Karpas-422 (cell line): ENCODE measurements at regions not wholly inside any gene's neighbourhood (a gene's known extent, or its start where the extent isn't known, plus 50 kb on each side); places are given as distances from the start of the nearest gene placed in this dataset.

Source experiments
- DNase-seq: peaks from one replicate; pipeline ENCODE4 v3.0.0-alpha.2; 2015
- H2AFZ ChIP-seq: fragments of 200-600 bp; sonication (generic); 2 replicates; pipeline ENCODE4 v1.6.1; 2014; ENCODE audit warnings: antibody characterized with exemption, low read length, mixed read lengths
- H3K27ac ChIP-seq: fragments of 200-600 bp; sonication (generic); 2 replicates; pipeline ENCODE4 v1.5.1; 2014; ENCODE audit warnings: mild to moderate bottlenecking, low read length, moderate library complexity
- H3K27me3 ChIP-seq: fragments of 200-600 bp; sonication (generic); 2 replicates; pipeline ENCODE4 v1.6.1; 2014; ENCODE audit warnings: low read length, mixed read lengths
- H3K36me3 ChIP-seq: fragments of 200-600 bp; sonication (generic); 2 replicates; pipeline ENCODE4 v1.6.1; 2014; ENCODE audit warnings: low read length, mixed read lengths; ENCODE audit not compliant: insufficient read depth
- H3K4me1 ChIP-seq: fragments of 200-600 bp; sonication (generic); 2 replicates; pipeline ENCODE4 v1.6.1; 2014; ENCODE audit warnings: mild to moderate bottlenecking, low read length, mixed read lengths
- H3K4me2 ChIP-seq: fragments of 200-600 bp; sonication (generic); 2 replicates; pipeline ENCODE4 v1.6.1; 2014; ENCODE audit warnings: low read length, low read depth, mild to moderate bottlenecking; ENCODE audit not compliant: poor library complexity, severe bottlenecking
- H3K4me3 ChIP-seq: fragments of 200-600 bp; sonication (generic); 2 replicates; pipeline ENCODE4 v1.5.1; 2014; ENCODE audit warnings: mild to moderate bottlenecking, antibody characterized with exemption, low read length, mixed read lengths
- H3K79me2 ChIP-seq: fragments of 200-600 bp; sonication (generic); 2 replicates; pipeline ENCODE4 v1.6.1; 2014; ENCODE audit warnings: mild to moderate bottlenecking, low read length, mixed read lengths
- H3K9ac ChIP-seq: fragments of 200-600 bp; sonication (generic); 2 replicates; pipeline ENCODE4 v1.6.0; 2014; ENCODE audit warnings: low read length
- H3K9me2 ChIP-seq: fragments of 200-600 bp; sonication (generic), shearing (Covaris generic); replicated peaks from 2 replicates; pipeline ENCODE4 v1.6.0; 2014; ENCODE audit warnings: mild to moderate bottlenecking, low read length, moderate library complexity; ENCODE audit not compliant: insufficient read depth
- H3K9me3 ChIP-seq: fragments of 300-700, 200-600 bp; sonication (generic); 2 replicates; pipeline ENCODE4 v1.6.1; 2014; ENCODE audit warnings: low read length, mixed read lengths
- H4K20me1 ChIP-seq: fragments of 200-600 bp; sonication (generic); 2 replicates; pipeline ENCODE4 v1.6.1; 2014; ENCODE audit warnings: mild to moderate bottlenecking, antibody characterized with exemption, low read length, low read depth; ENCODE audit not compliant: insufficient read depth

- Histone ChIP-seq H3K27me3 (no peaks in the 10 kb centered on the region), H4K20me1 (no peaks in the 10 kb centered on the region), H3K9me3 (no peaks in the 10 kb centered on the region), H3K79me2 (no peaks in the 10 kb centered on the region), H3K27ac (no peak overlapping the region), H3K36me3 (no peaks in the 10 kb centered on the region), H3K9me2 (no peaks in the 10 kb centered on the region), H2AFZ (no peak overlapping the region), H3K9ac (no peak overlapping the region), H3K4me1 (no peaks in the 10 kb centered on the region), H3K4me2 (no peak overlapping the region), H3K4me3 (no peak overlapping the region)
- no peak for DNase-seq
Measured at GRCh38 chr12:11568155-11568761, 81.2 kb upstream of the ETV6 start.

GRCh38 chr12:11568762-11569478 is 80.6 kb upstream of the ETV6 start:
- no peaks in the 10 kb centered on the region for H3K36me3 ChIP-seq
- H3K4me2 ChIP-seq, result no peak overlapping the region
- no peaks in the 10 kb centered on the region for H3K9me3 ChIP-seq
- H4K20me1 ChIP-seq, result no peaks in the 10 kb centered on the region
- H3K9ac ChIP-seq, result no peak overlapping the region
- no peaks in the 10 kb centered on the region for H3K27me3 ChIP-seq
- no peak overlapping the region for H3K4me3 ChIP-seq
- H3K4me1 ChIP-seq, result no peaks in the 10 kb centered on the region
- no peak overlapping the region for H3K27ac ChIP-seq
- no peak for DNase-seq
- H3K9me2 ChIP-seq, result no peaks in the 10 kb centered on the region
- no peaks in the 10 kb centered on the region for H3K79me2 ChIP-seq
- no peak overlapping the region for H2AFZ ChIP-seq

GRCh38 chr12:11569716-11570115 is 79.8 kb upstream of the ETV6 start:
- H3K27me3 ChIP-seq, result no peaks in the 10 kb centered on the region
- no peak overlapping the region for H3K4me2 ChIP-seq
- H4K20me1 ChIP-seq, result no peaks in the 10 kb centered on the region
- no peak overlapping the region for H3K4me3 ChIP-seq
- H3K9me3 ChIP-seq, result no peaks in the 10 kb centered on the region
- H3K27ac ChIP-seq, result no peak overlapping the region
- H3K9ac ChIP-seq, result no peak overlapping the region
- H2AFZ ChIP-seq, result no peak overlapping the region
- H3K36me3 ChIP-seq, result no peaks in the 10 kb centered on the region
- no peaks in the 10 kb centered on the region for H3K79me2 ChIP-seq
- no peaks in the 10 kb centered on the region for H3K4me1 ChIP-seq
- H3K9me2 ChIP-seq, result no peaks in the 10 kb centered on the region
- DNase-seq, result no peak

- Histone ChIP-seq H3K79me2 (no peaks in the 10 kb centered on the region), H3K4me1 (no peaks in the 10 kb centered on the region), H3K4me2 (no peak overlapping the region), H3K27ac (no peak overlapping the region), H3K9ac (no peak overlapping the region), H4K20me1 (no peaks in the 10 kb centered on the region), H3K9me3 (no peaks in the 10 kb centered on the region), H2AFZ (no peak overlapping the region), H3K4me3 (no peak overlapping the region), H3K9me2 (no peaks in the 10 kb centered on the region), H3K27me3 (no peaks in the 10 kb centered on the region), H3K36me3 (no peaks in the 10 kb centered on the region)
- no peak for DNase-seq
Measured at GRCh38 chr12:11573880-11574279, 75.6 kb upstream of the ETV6 start.

GRCh38 chr12:11576104-11576503 is 73.4 kb upstream of the ETV6 start:
- Histone ChIP-seq H3K9ac (no peak overlapping the region), H3K27me3 (0 out of 2 replicates have a peak, but pooled peaks cover 2% of the 10 kb centered on the region)
- no peak for DNase-seq

GRCh38 chr12:11577658-11578260 is 71.7 kb upstream of the ETV6 start:
- Histone ChIP-seq H3K4me1 (no peaks in the 10 kb centered on the region), H4K20me1 (no peaks in the 10 kb centered on the region), H3K79me2 (no peaks in the 10 kb centered on the region), H3K9me3 (no peaks in the 10 kb centered on the region), H2AFZ (no peak overlapping the region), H3K36me3 (no peaks in the 10 kb centered on the region), H3K9ac (no peak overlapping the region), H3K4me2 (no peak overlapping the region), H3K9me2 (no peaks in the 10 kb centered on the region), H3K27ac (no peak overlapping the region), H3K27me3 (0 out of 2 replicates have a peak, but pooled peaks cover 2% of the 10 kb centered on the region), H3K4me3 (no peak overlapping the region)
- DNase-seq, result no peak

More at GRCh38 chr12:11576104-11576503, 73.4 kb upstream of the ETV6 start:
- Histone ChIP-seq H3K9me3 (no peaks in the 10 kb centered on the region), H3K36me3 (no peaks in the 10 kb centered on the region), H3K9me2 (no peaks in the 10 kb centered on the region), H3K27ac (no peak overlapping the region), H3K4me2 (no peak overlapping the region), H3K4me1 (no peaks in the 10 kb centered on the region), H2AFZ (no peak overlapping the region), H3K79me2 (no peaks in the 10 kb centered on the region), H3K4me3 (no peak overlapping the region), H4K20me1 (no peaks in the 10 kb centered on the region)

- Histone ChIP-seq H3K4me1 (no peaks in the 10 kb centered on the region), H3K9me2 (no peaks in the 10 kb centered on the region), H3K4me2 (no peak overlapping the region), H3K27ac (no peak overlapping the region), H3K27me3 (0 out of 2 replicates have a peak, but pooled peaks cover 2% of the 10 kb centered on the region), H3K36me3 (no peaks in the 10 kb centered on the region), H3K9ac (no peak overlapping the region), H4K20me1 (no peaks in the 10 kb centered on the region), H3K4me3 (no peak overlapping the region), H3K79me2 (no peaks in the 10 kb centered on the region), H3K9me3 (no peaks in the 10 kb centered on the region), H2AFZ (no peak overlapping the region)
- no peak for DNase-seq
Measured at GRCh38 chr12:11578461-11578993, 70.9 kb upstream of the ETV6 start.

- H3K27me3 ChIP-seq, result 0 out of 2 replicates have a peak, but pooled peaks cover 2% of the 10 kb centered on the region
- H3K9me3 ChIP-seq, result no peaks in the 10 kb centered on the region
- H3K4me1 ChIP-seq, result no peaks in the 10 kb centered on the region
- H3K4me3 ChIP-seq, result no peak overlapping the region
- H3K36me3 ChIP-seq, result no peaks in the 10 kb centered on the region
- no peak overlapping the region for H2AFZ ChIP-seq
- no peaks in the 10 kb centered on the region for H3K9me2 ChIP-seq
- no peak overlapping the region for H3K4me2 ChIP-seq
- no peak overlapping the region for H3K9ac ChIP-seq
- no peak overlapping the region for H3K27ac ChIP-seq
- no peaks in the 10 kb centered on the region for H3K79me2 ChIP-seq
- no peak for DNase-seq
- no peaks in the 10 kb centered on the region for H4K20me1 ChIP-seq
Measured at GRCh38 chr12:11580125-11580751, 69.2 kb upstream of the ETV6 start.
